ENCODE measurements at regions not wholly inside any gene's neighbourhood (a gene's known extent, or its start where the extent isn't known, plus 50 kb on each side); places are given as distances from the start of the nearest gene placed in this dataset.

GRCh38 chr4:17098401-17098800 is 200.0 kb upstream of the LDB2 start:
- DNase-seq (ENCODE audit: low read depth) = no peak
- TF ChIP-seq CTCF (IDR thresholded peaks at IDR 0.05; ENCODE audit: insufficient read depth, low read depth, low read length, missing control alignments) = no peak
- no peak overlapping the region for H3K4me3 ChIP-seq (ENCODE audit: low read length)

DNA sequence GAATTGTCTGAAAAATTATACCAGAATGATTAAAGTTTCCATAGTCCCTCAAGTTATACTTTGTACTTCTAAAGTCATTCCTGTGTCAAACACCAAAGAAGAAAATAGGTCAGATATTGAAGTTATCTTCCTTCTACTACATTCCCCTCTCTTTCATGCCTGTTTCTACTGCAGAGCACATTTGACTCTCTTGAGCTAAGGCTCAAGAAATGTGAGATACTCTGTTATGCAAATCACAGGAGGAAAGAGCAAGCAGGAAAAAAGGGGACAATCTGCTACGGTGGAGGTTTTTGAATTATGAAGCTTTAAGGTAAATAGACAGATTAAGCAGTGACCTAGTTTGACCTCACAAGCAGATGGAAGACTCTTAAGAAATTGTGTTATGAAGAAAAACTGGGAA is 198.9 kb upstream of the LDB2 start:
- no peak overlapping the region for H3K4me3 ChIP-seq (ENCODE audit: low read length)
- no peak for TF ChIP-seq CTCF (IDR thresholded peaks at IDR 0.05; ENCODE audit: insufficient read depth, low read depth, low read length, missing control alignments)
- no peak for DNase-seq (ENCODE audit: low read depth)

DNA sequence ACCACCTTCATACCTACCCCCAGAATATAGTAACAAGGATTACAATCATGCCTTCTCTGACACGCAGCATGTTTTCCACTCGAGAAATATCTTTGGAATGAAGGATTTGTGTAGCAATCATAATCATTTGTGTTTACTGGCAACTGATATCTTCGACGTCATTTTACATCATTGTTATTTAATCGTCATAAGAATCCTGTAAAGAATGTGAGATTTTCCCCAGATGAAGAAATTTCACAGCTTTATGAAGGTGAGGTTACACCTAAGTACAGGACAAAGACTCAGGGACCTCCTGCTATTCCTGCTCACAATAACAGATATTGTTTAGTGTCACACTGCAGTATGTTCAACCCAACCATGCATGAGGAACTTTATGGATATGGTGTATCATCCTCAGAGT is 198.2 kb upstream of the LDB2 start:
- TF ChIP-seq CTCF (IDR thresholded peaks at IDR 0.05; ENCODE audit: insufficient read depth, low read depth, low read length, missing control alignments) = no peak
- no peak for DNase-seq (ENCODE audit: low read depth)

DNA sequence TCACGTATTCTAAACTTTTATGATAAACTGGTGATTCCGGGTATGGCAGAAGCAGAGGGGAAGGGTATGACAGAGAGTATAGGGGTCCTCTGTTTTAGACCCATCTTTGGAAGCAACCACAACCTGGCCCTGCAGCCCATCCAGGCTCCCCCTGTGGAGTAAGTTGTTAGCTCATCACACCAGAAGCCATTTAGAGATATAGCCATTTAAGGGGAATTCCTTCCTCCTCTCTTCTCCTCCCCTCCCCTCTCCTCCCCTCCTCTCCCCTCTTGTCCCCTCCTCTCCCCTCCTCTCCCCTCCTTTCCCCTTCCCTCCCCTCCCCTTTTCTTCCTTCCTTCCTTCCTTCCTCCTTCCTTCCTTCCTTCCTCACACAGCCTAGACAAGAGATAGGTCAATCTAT is 197.3 kb upstream of the LDB2 start:
- H3K4me3 ChIP-seq (ENCODE audit: low read length) = no peak overlapping the region
- no peak for DNase-seq (ENCODE audit: low read depth)
- no peak for TF ChIP-seq CTCF (IDR thresholded peaks at IDR 0.05; ENCODE audit: insufficient read depth, low read depth, low read length, missing control alignments)

More for the DNA sequence above, 198.2 kb upstream of the LDB2 start:
- H3K4me3 ChIP-seq (ENCODE audit: low read length) = no peak overlapping the region

DNA sequence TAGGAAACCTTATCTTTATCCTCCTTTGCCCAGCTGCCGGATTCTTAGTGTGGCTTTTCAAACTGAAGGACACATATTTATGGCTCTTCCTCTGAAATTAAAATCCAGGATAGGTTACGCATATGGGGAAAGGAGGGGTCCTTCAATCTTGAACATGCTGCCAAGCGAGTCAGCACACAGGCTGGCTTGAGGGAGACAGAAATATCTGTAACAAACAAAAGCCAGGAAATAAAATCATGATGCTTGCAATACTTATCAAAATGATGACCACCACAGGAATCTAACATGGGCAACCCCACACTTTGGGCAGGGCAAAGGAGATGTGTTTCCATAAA is 196.4 kb upstream of the LDB2 start:
- no peak for DNase-seq (ENCODE audit: low read depth)
- TF ChIP-seq CTCF (IDR thresholded peaks at IDR 0.05; ENCODE audit: insufficient read depth, low read depth, low read length, missing control alignments) = no peak
- H3K4me3 ChIP-seq (ENCODE audit: low read length) = no peak overlapping the region

DNA sequence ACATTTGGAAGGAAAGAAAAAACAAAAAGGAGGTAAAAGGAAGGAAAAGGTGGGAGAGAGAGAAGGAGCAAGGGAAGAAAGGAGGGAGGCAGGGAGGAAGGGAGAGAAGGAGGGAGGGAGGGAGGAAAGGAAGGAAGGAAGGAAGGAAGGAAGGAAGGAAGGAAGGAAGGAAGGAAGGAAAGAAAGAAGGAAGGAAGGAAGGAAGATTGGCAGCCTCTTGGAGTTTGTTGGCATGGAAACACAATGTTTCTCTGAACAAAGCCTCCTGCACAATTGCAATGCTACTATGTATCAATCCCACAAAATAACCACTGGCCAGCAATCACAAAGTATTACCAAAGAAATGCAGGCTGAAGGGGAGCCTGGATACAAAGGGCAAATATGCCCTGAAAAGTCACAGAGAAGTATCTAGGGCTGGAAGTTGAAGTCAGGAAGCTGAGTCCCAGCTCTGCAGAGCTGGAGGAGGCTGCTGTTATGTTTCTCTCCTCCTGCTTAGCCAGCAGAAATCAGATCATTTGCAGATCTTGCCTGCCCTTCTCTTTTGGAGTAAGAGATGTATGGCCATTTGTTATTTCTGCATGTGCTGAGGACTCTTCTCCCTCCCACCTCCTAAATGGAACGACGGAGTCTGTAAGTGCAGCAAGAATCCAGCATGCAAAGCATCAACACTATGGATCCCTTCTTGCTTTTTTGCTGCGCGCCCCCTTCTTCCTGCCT is 195.9 kb upstream of the LDB2 start:
- no peak for DNase-seq (ENCODE audit: low read depth)
- TF ChIP-seq CTCF (IDR thresholded peaks at IDR 0.05; ENCODE audit: insufficient read depth, low read depth, low read length, missing control alignments) = no peak

GRCh38 chr4:17093481-17093880 is 195.0 kb upstream of the LDB2 start:
- DNase-seq (ENCODE audit: low read depth) = no peak
- no peak for TF ChIP-seq CTCF (IDR thresholded peaks at IDR 0.05; ENCODE audit: insufficient read depth, low read depth, low read length, missing control alignments)
- no peak overlapping the region for H3K4me3 ChIP-seq (ENCODE audit: low read length)

More for the DNA sequence above, 195.9 kb upstream of the LDB2 start:
- H3K4me3 ChIP-seq (ENCODE audit: low read length) = no peak overlapping the region
